Dedifferentiated amniotic fluid mesenchymal stem cell (primary cell): ENCODE measurements at regions not wholly inside any gene's neighbourhood (a gene's known extent, or its start where the extent isn't known, plus 50 kb on each side); places are given as distances from the start of the nearest gene placed in this dataset.
A peak's percentile ranks its signal among the peaks of the same experiment; 100 is the strongest.
"Not testable (repeated sequence)": the region's sequence is repeated elsewhere in the genome, so short reads cannot be mapped to it uniquely, and the experiment has no call there.

ENCODE experiments used
- DNase-seq: peaks from one replicate; pipeline ENCODE4 v3.0.0-alpha.2; 2016; ENCODE audit errors: extremely low spot score

GRCh38 chr4:57184378-57185029 is 74.3 kb upstream of the IGFBP7 start:
- DNase-seq: no peak

GRCh38 chr4:57182132-57182874 is 72.1 kb upstream of the IGFBP7 start:
- DNase-seq: no peak

- DNase-seq: not testable (repeated sequence)
Measured at GRCh38 chr4:57173136-57173535, 63.0 kb upstream of the IGFBP7 start.

- no peak for DNase-seq
Measured at GRCh38 chr4:57172065-57172464, 61.9 kb upstream of the IGFBP7 start.

GRCh38 chr4:57168982-57169381 is 58.8 kb upstream of the IGFBP7 start:
- no peak for DNase-seq

GRCh38 chr4:57163530-57164459 is 53.6 kb upstream of the IGFBP7 start:
- peak; percentile 55 for DNase-seq

- DNase-seq: no peak
Measured at GRCh38 chr4:57162499-57163019, 52.4 kb upstream of the IGFBP7 start.
